Brain microvascular endothelial cell (primary cell): ENCODE measurements at regions not wholly inside any gene's neighbourhood (a gene's known extent, or its start where the extent isn't known, plus 50 kb on each side); places are given as distances from the start of the nearest gene placed in this dataset.

Source experiments
- DNase-seq: peaks from one replicate; pipeline ENCODE4 v3.0.0-alpha.2; 2020
- H3K27ac ChIP-seq: fragments of 250-450 bp; sonication (Bioruptor Pico); 2 replicates; pipeline ENCODE4 v1.5.1; 2020; ENCODE audit warnings: mild to moderate bottlenecking, moderate library complexity
- H3K27me3 ChIP-seq: fragments of 250-450 bp; sonication (Bioruptor Pico); replicated peaks from 2 replicates; pipeline ENCODE4 v1.5.1; 2020; ENCODE audit warnings: mild to moderate bottlenecking
- H3K36me3 ChIP-seq: fragments of 250-450 bp; sonication (Bioruptor Pico); replicated peaks from 2 replicates; pipeline ENCODE4 v1.5.1; 2020; ENCODE audit warnings: mild to moderate bottlenecking
- H3K4me3 ChIP-seq: 2 replicates; pipeline ENCODE4 v1.5.1; 2011; ENCODE audit warnings: low read depth, mild to moderate bottlenecking, control low read depth, low read length, moderate library complexity
- in situ Hi-C: cut with HindIII; loops from 2 replicates; pipeline ENCODE4 v1.10.0; 2017; ENCODE audit warnings: low sequenced_read_pairs, low pct_ligation_motif_present
- TF ChIP-seq, protein P1 (sequence below): IDR thresholded peaks from 2 replicates; pipeline ENCODE4 v1.5.1; 2011; ENCODE audit warnings: low read depth, mild to moderate bottlenecking, moderate library complexity, low read length, control low read depth, inconsistent platforms; ENCODE audit errors: missing control alignments

DNA sequence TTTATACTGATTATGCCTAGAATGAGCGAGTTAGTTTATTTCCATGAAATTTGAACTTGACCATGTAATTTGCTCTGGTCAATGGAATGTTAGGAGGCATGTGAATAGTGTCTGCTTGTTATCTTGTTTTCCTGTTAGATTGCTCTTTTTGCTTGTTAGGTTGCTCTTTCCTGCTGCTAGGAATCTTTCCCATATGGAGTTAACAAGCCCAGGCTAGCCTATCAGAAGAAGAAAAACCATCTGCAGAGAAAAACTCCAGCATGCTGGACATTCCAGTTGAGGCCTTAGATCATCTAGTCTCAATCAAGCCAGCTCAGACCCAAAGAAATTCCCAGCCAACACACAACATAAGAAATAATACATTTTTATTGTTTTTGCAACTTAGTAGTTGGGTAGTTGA is 470.2 kb upstream of the AGTR1 start:
- Histone ChIP-seq H3K27ac (no peak overlapping the region), H3K27me3 (no peaks in the 10 kb centered on the region), H3K36me3 (no peaks in the 10 kb centered on the region), H3K4me3 (no peak overlapping the region)
- TF ChIP-seq, protein P1, sequence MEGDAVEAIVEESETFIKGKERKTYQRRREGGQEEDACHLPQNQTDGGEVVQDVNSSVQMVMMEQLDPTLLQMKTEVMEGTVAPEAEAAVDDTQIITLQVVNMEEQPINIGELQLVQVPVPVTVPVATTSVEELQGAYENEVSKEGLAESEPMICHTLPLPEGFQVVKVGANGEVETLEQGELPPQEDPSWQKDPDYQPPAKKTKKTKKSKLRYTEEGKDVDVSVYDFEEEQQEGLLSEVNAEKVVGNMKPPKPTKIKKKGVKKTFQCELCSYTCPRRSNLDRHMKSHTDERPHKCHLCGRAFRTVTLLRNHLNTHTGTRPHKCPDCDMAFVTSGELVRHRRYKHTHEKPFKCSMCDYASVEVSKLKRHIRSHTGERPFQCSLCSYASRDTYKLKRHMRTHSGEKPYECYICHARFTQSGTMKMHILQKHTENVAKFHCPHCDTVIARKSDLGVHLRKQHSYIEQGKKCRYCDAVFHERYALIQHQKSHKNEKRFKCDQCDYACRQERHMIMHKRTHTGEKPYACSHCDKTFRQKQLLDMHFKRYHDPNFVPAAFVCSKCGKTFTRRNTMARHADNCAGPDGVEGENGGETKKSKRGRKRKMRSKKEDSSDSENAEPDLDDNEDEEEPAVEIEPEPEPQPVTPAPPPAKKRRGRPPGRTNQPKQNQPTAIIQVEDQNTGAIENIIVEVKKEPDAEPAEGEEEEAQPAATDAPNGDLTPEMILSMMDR: no peak
- peak; percentile 39 for DNase-seq
- in situ Hi-C loops: no loop called here

DNA sequence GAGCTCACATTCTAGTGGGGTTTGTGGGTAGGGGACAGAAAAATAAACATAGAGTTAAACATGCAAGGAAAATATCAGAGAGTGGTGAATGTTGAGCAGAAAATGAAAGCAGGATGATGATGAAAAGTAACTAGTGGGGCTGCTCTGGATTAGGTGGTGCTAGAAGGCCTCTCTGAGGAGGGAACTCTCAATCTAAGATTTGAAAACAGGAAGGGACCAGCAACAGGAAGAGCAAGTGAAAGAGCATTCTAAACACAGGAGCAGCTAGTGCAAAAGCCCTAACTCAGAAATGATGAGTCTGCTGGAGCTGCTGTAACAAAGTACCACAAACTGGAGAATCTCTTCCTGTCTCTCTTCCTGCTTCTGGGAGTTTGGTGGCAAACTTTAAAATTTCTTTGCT is 468.6 kb upstream of the AGTR1 start:
- Histone ChIP-seq H3K36me3 (no peaks in the 10 kb centered on the region), H3K27ac (no peak overlapping the region), H3K4me3 (no peak overlapping the region), H3K27me3 (no peaks in the 10 kb centered on the region)
- in situ Hi-C loops: no loop called here
- TF ChIP-seq, protein P1: no peak
- DNase-seq: no peak

DNA sequence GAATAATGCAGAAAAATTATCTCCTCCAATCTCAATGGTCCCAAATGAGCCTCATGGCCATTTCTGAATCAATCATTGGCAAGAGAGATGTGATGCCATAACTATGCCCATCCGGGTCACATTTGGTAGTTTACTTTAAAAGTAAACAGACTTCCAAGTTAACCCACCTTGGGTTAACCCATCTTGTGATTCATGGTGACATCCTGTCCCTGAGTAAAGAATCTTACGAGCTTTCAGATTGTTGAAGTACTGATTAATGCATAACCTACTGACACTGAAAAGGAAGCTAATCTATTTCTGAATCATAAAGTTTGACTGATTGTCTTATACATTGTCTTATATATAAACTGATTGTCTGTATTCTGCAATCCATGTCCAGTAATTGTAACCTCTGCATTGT is 467.2 kb upstream of the AGTR1 start:
- TF ChIP-seq, protein P1: no peak
- no peaks in the 10 kb centered on the region for H3K27me3 ChIP-seq
- H3K36me3 ChIP-seq: no peaks in the 10 kb centered on the region
- no peak overlapping the region for H3K4me3 ChIP-seq
- no peak overlapping the region for H3K27ac ChIP-seq
- no peak for DNase-seq
- in situ Hi-C loops: no loop called here

DNA sequence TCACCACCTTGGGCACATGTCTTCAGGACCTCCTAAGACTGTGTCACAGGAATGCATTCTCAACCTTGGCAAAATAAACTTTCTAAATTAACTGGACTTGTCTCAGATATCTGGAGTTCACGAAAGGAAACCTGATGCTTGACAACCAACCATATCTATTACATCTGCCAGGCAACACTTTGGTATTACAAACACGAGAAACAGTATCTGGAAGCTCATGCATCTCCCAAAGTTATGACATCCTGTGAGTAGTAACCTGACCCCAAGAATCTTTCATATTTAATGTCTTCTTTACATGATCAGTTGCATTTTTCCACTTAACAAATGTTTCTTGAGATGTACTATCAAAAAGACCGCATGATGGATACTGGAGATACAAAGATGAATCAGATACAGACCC is 465.3 kb upstream of the AGTR1 start:
- H3K4me3 ChIP-seq: no peak overlapping the region
- H3K27me3 ChIP-seq: no peaks in the 10 kb centered on the region
- DNase-seq: peak; percentile 25
- in situ Hi-C loops: no loop called here
- H3K27ac ChIP-seq: peak overlapping the region; percentile 68
- TF ChIP-seq, protein P1: no peak
- H3K36me3 ChIP-seq: no peaks in the 10 kb centered on the region

DNA sequence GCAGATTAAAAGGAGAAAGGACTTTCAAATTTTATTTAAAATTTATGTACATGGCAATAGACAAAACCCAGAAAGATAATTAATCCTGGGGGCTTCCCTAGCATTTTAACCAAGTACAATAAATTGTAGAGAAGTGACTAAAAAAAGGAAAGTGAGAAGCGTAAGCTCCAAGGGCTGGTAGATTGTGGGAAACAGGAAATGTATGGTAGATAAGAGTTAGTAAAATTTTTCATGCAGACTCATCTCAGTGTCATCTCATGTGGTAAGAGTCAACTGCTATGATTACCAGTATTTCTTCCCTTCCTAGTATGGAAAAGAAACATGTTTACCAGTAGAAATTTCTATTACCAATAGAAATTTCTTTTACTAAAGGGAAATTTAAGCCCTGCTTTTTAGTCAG is 464.3 kb upstream of the AGTR1 start:
- Histone ChIP-seq H3K36me3 (no peaks in the 10 kb centered on the region), H3K4me3 (no peak overlapping the region), H3K27ac (peak overlapping the region; percentile 68), H3K27me3 (no peaks in the 10 kb centered on the region)
- DNase-seq: peak; percentile 73
- in situ Hi-C loops: no loop called here
- TF ChIP-seq, protein P1: no peak

DNA sequence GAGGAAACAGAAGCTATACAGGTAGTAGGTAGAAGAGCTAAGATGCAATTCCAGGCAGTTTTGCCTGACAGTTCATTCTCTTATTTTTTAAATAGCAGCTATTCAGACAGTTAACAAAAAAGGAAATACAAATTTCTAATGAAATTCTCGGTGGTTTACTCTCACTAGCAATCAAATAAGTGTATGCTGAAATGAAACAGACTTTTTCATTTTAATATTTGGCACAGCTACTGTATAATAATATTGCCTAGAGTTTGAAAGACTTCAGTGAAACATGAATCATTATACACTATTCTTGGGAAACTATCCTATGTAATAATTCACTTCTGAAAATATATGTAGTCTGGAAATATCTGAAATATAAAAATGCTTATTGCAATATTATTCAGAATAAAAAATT is 463.2 kb upstream of the AGTR1 start:
- no peaks in the 10 kb centered on the region for H3K36me3 ChIP-seq
- no peak overlapping the region for H3K4me3 ChIP-seq
- no peak for DNase-seq
- in situ Hi-C loops: no loop called here
- H3K27me3 ChIP-seq: no peaks in the 10 kb centered on the region
- no peak overlapping the region for H3K27ac ChIP-seq
- TF ChIP-seq, protein P1: no peak
